ENCODE measurements at regions not wholly inside any gene's neighbourhood (a gene's known extent, or its start where the extent isn't known, plus 50 kb on each side); places are given as distances from the start of the nearest gene placed in this dataset.

GRCh38 chr7:85730012-85730411, 543.2 kb upstream of the SEMA3D start:
- Histone ChIP-seq H3K4me1 (ENCODE audit: control insufficient read depth in 1 of 2, insufficient read depth in 2 of 2, low read length in 2 of 2) (no peaks in the 10 kb centered on the region), H3K4me3 (ENCODE audit: low read depth in 1 of 2, low read length in 2 of 2) (no peak overlapping the region), H3K9ac (ENCODE audit: low read depth in 1 of 2, low read length in 2 of 2) (no peak overlapping the region), H3K27me3 (ENCODE audit: control insufficient read depth in 1 of 2, insufficient read depth in 2 of 2, low read length in 2 of 2) (no peaks in the 10 kb centered on the region), H3K36me3 (ENCODE audit: control insufficient read depth in 1 of 2, insufficient read depth in 2 of 2, low read length in 2 of 2) (no peaks in the 10 kb centered on the region), H3K27ac (ENCODE audit: low read depth, low read length) (no peak overlapping the region), H3K9me3 (ENCODE audit: control insufficient read depth in 1 of 2, low read length in 2 of 2) (no peaks in the 10 kb centered on the region)

- Histone ChIP-seq H3K36me3 (ENCODE audit: control insufficient read depth in 1 of 2, insufficient read depth in 2 of 2, low read length in 2 of 2) (no peaks in the 10 kb centered on the region), H3K27ac (ENCODE audit: low read depth, low read length) (no peak overlapping the region), H3K27me3 (ENCODE audit: control insufficient read depth in 1 of 2, insufficient read depth in 2 of 2, low read length in 2 of 2) (no peaks in the 10 kb centered on the region), H3K9ac (ENCODE audit: low read depth in 1 of 2, low read length in 2 of 2) (no peak overlapping the region), H3K9me3 (ENCODE audit: control insufficient read depth in 1 of 2, low read length in 2 of 2) (no peaks in the 10 kb centered on the region), H3K4me1 (ENCODE audit: control insufficient read depth in 1 of 2, insufficient read depth in 2 of 2, low read length in 2 of 2) (no peaks in the 10 kb centered on the region), H3K4me3 (ENCODE audit: low read depth in 1 of 2, low read length in 2 of 2) (no peak overlapping the region)
Measured at GRCh38 chr7:85725026-85725425, 538.2 kb upstream of the SEMA3D start.

GRCh38 chr7:85719981-85720953, 533.4 kb upstream of the SEMA3D start:
- Histone ChIP-seq H3K27me3 (ENCODE audit: control insufficient read depth in 1 of 2, insufficient read depth in 2 of 2, low read length in 2 of 2) (no peaks in the 10 kb centered on the region), H3K4me3 (ENCODE audit: low read depth in 1 of 2, low read length in 2 of 2) (no peak overlapping the region), H3K4me1 (ENCODE audit: control insufficient read depth in 1 of 2, insufficient read depth in 2 of 2, low read length in 2 of 2) (no peaks in the 10 kb centered on the region), H3K36me3 (ENCODE audit: control insufficient read depth in 1 of 2, insufficient read depth in 2 of 2, low read length in 2 of 2) (no peaks in the 10 kb centered on the region), H3K9ac (ENCODE audit: low read depth in 1 of 2, low read length in 2 of 2) (no peak overlapping the region), H3K9me3 (ENCODE audit: control insufficient read depth in 1 of 2, low read length in 2 of 2) (no peaks in the 10 kb centered on the region), H3K27ac (ENCODE audit: low read depth, low read length) (no peak overlapping the region)

GRCh38 chr7:85716353-85716752, 529.5 kb upstream of the SEMA3D start:
- Histone ChIP-seq H3K9ac (ENCODE audit: low read depth in 1 of 2, low read length in 2 of 2) (no peak overlapping the region), H3K4me1 (ENCODE audit: control insufficient read depth in 1 of 2, insufficient read depth in 2 of 2, low read length in 2 of 2) (no peaks in the 10 kb centered on the region), H3K36me3 (ENCODE audit: control insufficient read depth in 1 of 2, insufficient read depth in 2 of 2, low read length in 2 of 2) (no peaks in the 10 kb centered on the region), H3K4me3 (ENCODE audit: low read depth in 1 of 2, low read length in 2 of 2) (no peak overlapping the region), H3K27me3 (ENCODE audit: control insufficient read depth in 1 of 2, insufficient read depth in 2 of 2, low read length in 2 of 2) (no peaks in the 10 kb centered on the region), H3K9me3 (ENCODE audit: control insufficient read depth in 1 of 2, low read length in 2 of 2) (no peaks in the 10 kb centered on the region), H3K27ac (ENCODE audit: low read depth, low read length) (no peak overlapping the region)

GRCh38 chr7:85714951-85715350, 528.1 kb upstream of the SEMA3D start:
- Histone ChIP-seq H3K9ac (ENCODE audit: low read depth in 1 of 2, low read length in 2 of 2) (no peak overlapping the region), H3K36me3 (ENCODE audit: control insufficient read depth in 1 of 2, insufficient read depth in 2 of 2, low read length in 2 of 2) (no peaks in the 10 kb centered on the region), H3K4me3 (ENCODE audit: low read depth in 1 of 2, low read length in 2 of 2) (no peak overlapping the region), H3K9me3 (ENCODE audit: control insufficient read depth in 1 of 2, low read length in 2 of 2) (no peaks in the 10 kb centered on the region), H3K4me1 (ENCODE audit: control insufficient read depth in 1 of 2, insufficient read depth in 2 of 2, low read length in 2 of 2) (no peaks in the 10 kb centered on the region), H3K27ac (ENCODE audit: low read depth, low read length) (no peak overlapping the region), H3K27me3 (ENCODE audit: control insufficient read depth in 1 of 2, insufficient read depth in 2 of 2, low read length in 2 of 2) (no peaks in the 10 kb centered on the region)

GRCh38 chr7:85714043-85714578, 527.3 kb upstream of the SEMA3D start:
- Histone ChIP-seq H3K9ac (ENCODE audit: low read depth in 1 of 2, low read length in 2 of 2) (no peak overlapping the region), H3K4me1 (ENCODE audit: control insufficient read depth in 1 of 2, insufficient read depth in 2 of 2, low read length in 2 of 2) (no peaks in the 10 kb centered on the region), H3K27ac (ENCODE audit: low read depth, low read length) (no peak overlapping the region), H3K4me3 (ENCODE audit: low read depth in 1 of 2, low read length in 2 of 2) (no peak overlapping the region), H3K9me3 (ENCODE audit: control insufficient read depth in 1 of 2, low read length in 2 of 2) (no peaks in the 10 kb centered on the region), H3K36me3 (ENCODE audit: control insufficient read depth in 1 of 2, insufficient read depth in 2 of 2, low read length in 2 of 2) (no peaks in the 10 kb centered on the region), H3K27me3 (ENCODE audit: control insufficient read depth in 1 of 2, insufficient read depth in 2 of 2, low read length in 2 of 2) (no peaks in the 10 kb centered on the region)

- no peak overlapping the region for H3K4me3 ChIP-seq (ENCODE audit: low read depth in 1 of 2, low read length in 2 of 2)
- no peaks in the 10 kb centered on the region for H3K4me1 ChIP-seq (ENCODE audit: control insufficient read depth in 1 of 2, insufficient read depth in 2 of 2, low read length in 2 of 2)
- H3K9me3 ChIP-seq (ENCODE audit: control insufficient read depth in 1 of 2, low read length in 2 of 2): no peaks in the 10 kb centered on the region
- no peaks in the 10 kb centered on the region for H3K36me3 ChIP-seq (ENCODE audit: control insufficient read depth in 1 of 2, insufficient read depth in 2 of 2, low read length in 2 of 2)
- H3K27me3 ChIP-seq (ENCODE audit: control insufficient read depth in 1 of 2, insufficient read depth in 2 of 2, low read length in 2 of 2): no peaks in the 10 kb centered on the region
- no peak overlapping the region for H3K9ac ChIP-seq (ENCODE audit: low read depth in 1 of 2, low read length in 2 of 2)
- no peak overlapping the region for H3K27ac ChIP-seq (ENCODE audit: low read depth, low read length)
Measured at GRCh38 chr7:85713171-85713570, 526.3 kb upstream of the SEMA3D start.

- Histone ChIP-seq H3K9me3 (ENCODE audit: control insufficient read depth in 1 of 2, low read length in 2 of 2) (no peaks in the 10 kb centered on the region), H3K4me1 (ENCODE audit: control insufficient read depth in 1 of 2, insufficient read depth in 2 of 2, low read length in 2 of 2) (no peaks in the 10 kb centered on the region), H3K36me3 (ENCODE audit: control insufficient read depth in 1 of 2, insufficient read depth in 2 of 2, low read length in 2 of 2) (no peaks in the 10 kb centered on the region), H3K4me3 (ENCODE audit: low read depth in 1 of 2, low read length in 2 of 2) (no peak overlapping the region), H3K9ac (ENCODE audit: low read depth in 1 of 2, low read length in 2 of 2) (no peak overlapping the region), H3K27ac (ENCODE audit: low read depth, low read length) (no peak overlapping the region), H3K27me3 (ENCODE audit: control insufficient read depth in 1 of 2, insufficient read depth in 2 of 2, low read length in 2 of 2) (no peaks in the 10 kb centered on the region)
Measured at GRCh38 chr7:85711894-85712293, 525.0 kb upstream of the SEMA3D start.

- Histone ChIP-seq H3K9ac (ENCODE audit: low read depth in 1 of 2, low read length in 2 of 2) (no peak overlapping the region), H3K9me3 (ENCODE audit: control insufficient read depth in 1 of 2, low read length in 2 of 2) (no peaks in the 10 kb centered on the region), H3K36me3 (ENCODE audit: control insufficient read depth in 1 of 2, insufficient read depth in 2 of 2, low read length in 2 of 2) (no peaks in the 10 kb centered on the region), H3K4me3 (ENCODE audit: low read depth in 1 of 2, low read length in 2 of 2) (no peak overlapping the region), H3K27ac (ENCODE audit: low read depth, low read length) (no peak overlapping the region), H3K27me3 (ENCODE audit: control insufficient read depth in 1 of 2, insufficient read depth in 2 of 2, low read length in 2 of 2) (no peaks in the 10 kb centered on the region), H3K4me1 (ENCODE audit: control insufficient read depth in 1 of 2, insufficient read depth in 2 of 2, low read length in 2 of 2) (no peaks in the 10 kb centered on the region)
Measured at GRCh38 chr7:85710960-85711359, 524.1 kb upstream of the SEMA3D start.

GRCh38 chr7:85708221-85708620, 521.4 kb upstream of the SEMA3D start:
- no peak overlapping the region for H3K4me3 ChIP-seq (ENCODE audit: low read depth in 1 of 2, low read length in 2 of 2)
- no peak overlapping the region for H3K27ac ChIP-seq (ENCODE audit: low read depth, low read length)
- H3K36me3 ChIP-seq (ENCODE audit: control insufficient read depth in 1 of 2, insufficient read depth in 2 of 2, low read length in 2 of 2): no peaks in the 10 kb centered on the region
- no peaks in the 10 kb centered on the region for H3K9me3 ChIP-seq (ENCODE audit: control insufficient read depth in 1 of 2, low read length in 2 of 2)
- no peaks in the 10 kb centered on the region for H3K4me1 ChIP-seq (ENCODE audit: control insufficient read depth in 1 of 2, insufficient read depth in 2 of 2, low read length in 2 of 2)
- no peak overlapping the region for H3K9ac ChIP-seq (ENCODE audit: low read depth in 1 of 2, low read length in 2 of 2)
- no peaks in the 10 kb centered on the region for H3K27me3 ChIP-seq (ENCODE audit: control insufficient read depth in 1 of 2, insufficient read depth in 2 of 2, low read length in 2 of 2)

Measured in duodenal mucosa (tissue), 2 donors.